Aorta (tissue), 5 donors: ENCODE measurements at regions not wholly inside any gene's neighbourhood (a gene's known extent, or its start where the extent isn't known, plus 50 kb on each side); places are given as distances from the start of the nearest gene placed in this dataset.
A peak's percentile ranks its signal among the peaks of the same experiment; 100 is the strongest.
"Not testable (repeated sequence)": the region's sequence is repeated elsewhere in the genome, so short reads cannot be mapped to it uniquely, and the experiment has no call there.

Source experiments
- ATAC-seq: fragments of 200-7000 bp; cut with Tn5 transposase; one replicate; pipeline ENCODE4 v1.9.1; 2022; ENCODE audit warnings: moderate library complexity; ENCODE audit not compliant: low FRiP score
- DNase-seq, 2 donors: peaks; one replicate each; pipeline ENCODE4 v3.0.0-alpha.2; 2020
- H3K27ac ChIP-seq, 2 donors: one replicate each; pipeline ENCODE4 v1.5.1; 2013; ENCODE audit warnings: low read length in 2 of 2, mild to moderate bottlenecking in 2 of 2, moderate library complexity in 2 of 2, control low read depth in 1 of 2, inconsistent platforms in 1 of 2, low read depth in 1 of 2
- H3K27me3 ChIP-seq, 2 donors: one replicate each; pipeline ENCODE4 v1.6.1; 2013; ENCODE audit warnings: control low read depth in 1 of 2, low read length in 1 of 2, mild to moderate bottlenecking in 1 of 2, moderate library complexity in 1 of 2; ENCODE audit not compliant: insufficient read depth in 2 of 2, control insufficient read depth in 1 of 2
- H3K36me3 ChIP-seq, 2 donors: one replicate each; pipeline ENCODE4 v1.6.1; 2013; ENCODE audit warnings: control low read depth in 1 of 2, low read length in 1 of 2, mild to moderate bottlenecking in 1 of 2; ENCODE audit not compliant: insufficient read depth in 2 of 2, control insufficient read depth in 1 of 2
- H3K4me1 ChIP-seq, 2 donors: one replicate each; pipeline ENCODE4 v1.6.1; 2013; ENCODE audit warnings: low read length in 2 of 2, control low read depth in 1 of 2, mild to moderate bottlenecking in 1 of 2, moderate library complexity in 1 of 2; ENCODE audit not compliant: insufficient read depth in 2 of 2, control insufficient read depth in 1 of 2
- H3K4me3 ChIP-seq, 2 donors: one replicate each; pipeline ENCODE4 v1.5.1; 2013; ENCODE audit warnings: low read length in 2 of 2, control low read depth in 1 of 2, mild to moderate bottlenecking in 1 of 2
- H3K9me3 ChIP-seq: one replicate; pipeline ENCODE4 v1.6.1; 2013; ENCODE audit warnings: mild to moderate bottlenecking, low read length; ENCODE audit not compliant: control insufficient read depth
- WGBS, 2 donors: extraction: QIAGEN DNeasy Blood & Tissue Kit; methylation state at CpG; one replicate each; pipeline ENCODE4 v1.1.7; 2013; 5-methylcytosine and 5-hydroxymethylcytosine counted together
- intact Hi-C, 2 donors: fragments of 100-400 bp; cut with DNase I; formaldehyde crosslinking; loops; one replicate each; pipeline versions ENCODE4 v1.14.2 to v1.15.0; 2022
- donor health status: healthy with polysubstance abuse.
- donor health status: Bipolar disorder and iron deficiency.
- donor health status: DM: no; HTN: no; CAD: no.
- donor health status: DM: no; HTN: no; CAD: no.
- donor health status: DM: yes; HTN: yes; CAD: no.

GRCh38 chrX:33989936-33990335, 142.2 kb downstream of the FAM47A start:
- ATAC-seq (no peak), DNase-seq (no peak)
- Histone ChIP-seq H3K27me3 (no peaks in the 10 kb centered on the region), H3K9me3 (no peaks in the 10 kb centered on the region), H3K27ac (no peak overlapping the region), H3K4me1 (no peaks in the 10 kb centered on the region), H3K4me3 (no peak overlapping the region), H3K36me3 (no peaks in the 10 kb centered on the region)
- whole genome bisulfite sequencing, 2 donors = 43 to 66% methylated on average over 4 of the region's 4 CpGs
- intact Hi-C loops = no loop called here

- Histone ChIP-seq H3K9me3 (no peaks in the 10 kb centered on the region), H3K4me1 (no peaks in the 10 kb centered on the region), H3K4me3 (no peak overlapping the region), H3K36me3 (no peaks in the 10 kb centered on the region), H3K27me3 (no peaks in the 10 kb centered on the region), H3K27ac (no peak overlapping the region)
- no peak for DNase-seq
- intact Hi-C loops = no loop called here
- ATAC-seq = no peak
- 74 to 94% methylated on average over 4 of the region's 4 CpGs for WGBS, 2 donors
Measured at GRCh38 chrX:33987458-33987857, 144.7 kb downstream of the FAM47A start.

- H3K27ac ChIP-seq = no peak overlapping the region
- no peaks in the 10 kb centered on the region for H3K36me3 ChIP-seq
- peak; percentile 29 for ATAC-seq
- 86 to 96% methylated on average over 6 of the region's 6 CpGs for WGBS, 2 donors
- H3K27me3 ChIP-seq = no peaks in the 10 kb centered on the region
- no peak overlapping the region for H3K4me3 ChIP-seq
- H3K9me3 ChIP-seq = no peaks in the 10 kb centered on the region
- no peaks in the 10 kb centered on the region for H3K4me1 ChIP-seq
- intact Hi-C loops = no loop called here
- DNase-seq = no peak
Measured at GRCh38 chrX:33974676-33975075, 157.4 kb downstream of the FAM47A start.

GRCh38 chrX:33970028-33970967, 161.8 kb downstream of the FAM47A start:
- intact Hi-C loops = no loop called here
- Histone ChIP-seq H3K36me3 (no peaks in the 10 kb centered on the region), H3K4me1 (no peaks in the 10 kb centered on the region), H3K9me3 (no peaks in the 10 kb centered on the region), H3K27ac (no peak overlapping the region), H3K27me3 (no peaks in the 10 kb centered on the region), H3K4me3 (no peak overlapping the region)
- WGBS, 2 donors = 59 to 67% methylated on average over 3 of the region's 3 CpGs
- ATAC-seq (peak; percentile 44), DNase-seq (peak in 1 of 2 donors; percentile 61)

- Histone ChIP-seq H3K27ac (no peak overlapping the region), H3K36me3 (no peaks in the 10 kb centered on the region), H3K9me3 (no peaks in the 10 kb centered on the region), H3K4me3 (no peak overlapping the region), H3K27me3 (no peaks in the 10 kb centered on the region), H3K4me1 (no peaks in the 10 kb centered on the region)
- DNase-seq (no peak), ATAC-seq (peak; percentile 11)
- intact Hi-C loops = no loop called here
- WGBS, 2 donors = 67 to 100% methylated on average over 1 of the region's 1 CpG
Measured at GRCh38 chrX:33969105-33969504, 163.0 kb downstream of the FAM47A start.

- no peaks in the 10 kb centered on the region for H3K27me3 ChIP-seq
Measured at GRCh38 chrX:33968611-33969010, 163.5 kb downstream of the FAM47A start.

GRCh38 chrX:33949300-33949699, 182.8 kb downstream of the FAM47A start:
- WGBS, 2 donors = 48 to 75% methylated on average over 2 of the region's 2 CpGs
- no peaks in the 10 kb centered on the region for H3K9me3 ChIP-seq
- DNase-seq = no peak
- no peaks in the 10 kb centered on the region for H3K4me1 ChIP-seq
- intact Hi-C loops = no loop called here
- H3K4me3 ChIP-seq = no peak overlapping the region
- H3K36me3 ChIP-seq = no peaks in the 10 kb centered on the region
- no peaks in the 10 kb centered on the region for H3K27me3 ChIP-seq
- ATAC-seq = no peak
- no peak overlapping the region for H3K27ac ChIP-seq

More at GRCh38 chrX:33968611-33969010, 163.5 kb downstream of the FAM47A start:
- Histone ChIP-seq H3K4me1 (no peaks in the 10 kb centered on the region), H3K4me3 (no peak overlapping the region), H3K36me3 (no peaks in the 10 kb centered on the region), H3K9me3 (no peaks in the 10 kb centered on the region), H3K27ac (no peak overlapping the region)
- intact Hi-C loops = no loop called here
- 66 to 90% methylated on average over 4 of the region's 4 CpGs for WGBS, 2 donors
- ATAC-seq (no peak), DNase-seq (no peak)

- H3K27ac ChIP-seq, intact Hi-C loops, H3K27me3 ChIP-seq, ATAC-seq, H3K9me3 ChIP-seq, DNase-seq, H3K36me3 ChIP-seq, H3K4me1 ChIP-seq, H3K4me3 ChIP-seq: not testable (repeated sequence)
- WGBS, 2 donors = 85 to 91% methylated on average over 5 of the region's 5 CpGs
Measured at GRCh38 chrX:33926249-33926648, 205.9 kb downstream of the FAM47A start.

GRCh38 chrX:33923262-33923661, 208.9 kb downstream of the FAM47A start:
- H3K27me3 ChIP-seq = no peaks in the 10 kb centered on the region
- intact Hi-C loops = no loop called here
- H3K4me3 ChIP-seq = no peak overlapping the region
- H3K9me3 ChIP-seq = no peaks in the 10 kb centered on the region
- no peak for ATAC-seq
- no peaks in the 10 kb centered on the region for H3K4me1 ChIP-seq
- DNase-seq = no peak
- WGBS, 2 donors = 69 to 82% methylated on average over 2 of the region's 2 CpGs
- no peak overlapping the region for H3K27ac ChIP-seq
- no peaks in the 10 kb centered on the region for H3K36me3 ChIP-seq
